ENCODE measurements at regions not wholly inside any gene's neighbourhood (a gene's known extent, or its start where the extent isn't known, plus 50 kb on each side); places are given as distances from the start of the nearest gene placed in this dataset.

DNA sequence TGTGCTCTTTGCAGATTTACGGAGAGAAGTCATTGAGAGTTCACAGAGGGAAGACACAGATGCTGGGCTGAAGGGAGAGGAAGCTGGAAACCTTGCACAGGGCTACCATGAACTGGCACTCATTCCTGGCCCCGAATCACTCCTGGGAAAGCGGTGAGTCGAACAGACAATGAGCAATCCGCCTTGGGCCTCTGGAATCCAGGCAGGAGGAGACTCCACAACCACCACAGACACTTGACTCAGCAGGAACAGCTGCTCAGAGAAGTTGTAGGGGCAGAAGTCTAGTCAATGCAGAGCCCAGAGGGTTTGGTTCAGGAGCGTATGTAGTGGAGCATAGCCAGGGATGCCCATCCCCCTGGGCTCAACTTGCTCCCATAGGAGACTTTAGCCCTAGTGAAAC, 62.8 kb upstream of the GRIA3 start:
- TF ChIP-seq, protein P1, sequence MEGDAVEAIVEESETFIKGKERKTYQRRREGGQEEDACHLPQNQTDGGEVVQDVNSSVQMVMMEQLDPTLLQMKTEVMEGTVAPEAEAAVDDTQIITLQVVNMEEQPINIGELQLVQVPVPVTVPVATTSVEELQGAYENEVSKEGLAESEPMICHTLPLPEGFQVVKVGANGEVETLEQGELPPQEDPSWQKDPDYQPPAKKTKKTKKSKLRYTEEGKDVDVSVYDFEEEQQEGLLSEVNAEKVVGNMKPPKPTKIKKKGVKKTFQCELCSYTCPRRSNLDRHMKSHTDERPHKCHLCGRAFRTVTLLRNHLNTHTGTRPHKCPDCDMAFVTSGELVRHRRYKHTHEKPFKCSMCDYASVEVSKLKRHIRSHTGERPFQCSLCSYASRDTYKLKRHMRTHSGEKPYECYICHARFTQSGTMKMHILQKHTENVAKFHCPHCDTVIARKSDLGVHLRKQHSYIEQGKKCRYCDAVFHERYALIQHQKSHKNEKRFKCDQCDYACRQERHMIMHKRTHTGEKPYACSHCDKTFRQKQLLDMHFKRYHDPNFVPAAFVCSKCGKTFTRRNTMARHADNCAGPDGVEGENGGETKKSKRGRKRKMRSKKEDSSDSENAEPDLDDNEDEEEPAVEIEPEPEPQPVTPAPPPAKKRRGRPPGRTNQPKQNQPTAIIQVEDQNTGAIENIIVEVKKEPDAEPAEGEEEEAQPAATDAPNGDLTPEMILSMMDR (IDR thresholded peaks at IDR 0.05; ENCODE audit: poor library complexity), result no peak
- TF ChIP-seq EZH2 (IDR thresholded peaks at IDR 0.05; ENCODE audit: borderline replicate concordance) (no peak), EZH2phosphoT487 (IDR thresholded peaks at IDR 0.05; ENCODE audit: low read depth, severe bottlenecking, unreplicated experiment) (no peak)

Data from hepatocyte (in vitro differentiated cells).